ENCODE measurements at regions not wholly inside any gene's neighbourhood (a gene's known extent, or its start where the extent isn't known, plus 50 kb on each side); places are given as distances from the start of the nearest gene placed in this dataset.

DNA sequence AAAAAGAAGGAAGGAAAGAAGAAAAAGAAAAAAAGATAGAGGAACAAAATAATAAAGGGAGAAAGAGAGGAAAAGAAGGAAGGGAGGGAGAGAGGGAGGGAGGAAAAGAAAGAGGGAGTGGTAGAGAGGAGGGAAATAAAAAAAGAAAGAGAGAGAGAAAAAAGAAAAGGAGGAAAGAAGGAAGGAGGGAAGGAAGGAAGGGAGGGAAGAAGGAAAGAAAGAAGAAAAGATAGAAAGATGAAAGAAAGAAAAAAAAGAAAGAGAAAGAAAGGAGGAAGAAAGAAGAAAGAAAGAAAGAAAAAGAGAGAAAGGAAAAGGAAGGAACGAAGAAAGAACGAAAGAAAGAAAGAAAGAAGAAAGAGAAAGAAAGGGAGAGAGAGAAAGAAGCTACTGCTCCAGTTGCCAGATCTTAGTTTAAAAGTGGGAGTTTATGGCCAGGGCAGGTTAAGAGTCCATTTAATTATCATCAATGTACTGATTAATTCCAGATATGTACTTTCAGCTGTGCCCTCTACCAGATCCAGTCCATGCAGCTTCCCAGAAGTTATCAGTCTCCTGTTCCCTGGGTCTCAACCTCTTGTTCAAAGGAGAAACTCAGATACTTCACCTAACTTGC lies 1378.5 kb upstream of the NUDT12 start:
- TF ChIP-seq, protein P1, sequence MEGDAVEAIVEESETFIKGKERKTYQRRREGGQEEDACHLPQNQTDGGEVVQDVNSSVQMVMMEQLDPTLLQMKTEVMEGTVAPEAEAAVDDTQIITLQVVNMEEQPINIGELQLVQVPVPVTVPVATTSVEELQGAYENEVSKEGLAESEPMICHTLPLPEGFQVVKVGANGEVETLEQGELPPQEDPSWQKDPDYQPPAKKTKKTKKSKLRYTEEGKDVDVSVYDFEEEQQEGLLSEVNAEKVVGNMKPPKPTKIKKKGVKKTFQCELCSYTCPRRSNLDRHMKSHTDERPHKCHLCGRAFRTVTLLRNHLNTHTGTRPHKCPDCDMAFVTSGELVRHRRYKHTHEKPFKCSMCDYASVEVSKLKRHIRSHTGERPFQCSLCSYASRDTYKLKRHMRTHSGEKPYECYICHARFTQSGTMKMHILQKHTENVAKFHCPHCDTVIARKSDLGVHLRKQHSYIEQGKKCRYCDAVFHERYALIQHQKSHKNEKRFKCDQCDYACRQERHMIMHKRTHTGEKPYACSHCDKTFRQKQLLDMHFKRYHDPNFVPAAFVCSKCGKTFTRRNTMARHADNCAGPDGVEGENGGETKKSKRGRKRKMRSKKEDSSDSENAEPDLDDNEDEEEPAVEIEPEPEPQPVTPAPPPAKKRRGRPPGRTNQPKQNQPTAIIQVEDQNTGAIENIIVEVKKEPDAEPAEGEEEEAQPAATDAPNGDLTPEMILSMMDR (IDR thresholded peaks at IDR 0.05) = no peak
- TF ChIP-seq POLR2A (IDR thresholded peaks at IDR 0.05) = no peak
- TF ChIP-seq EP300 (IDR thresholded peaks at IDR 0.05) = no peak
- no peak for TF ChIP-seq POLR2AphosphoS5 (IDR thresholded peaks at IDR 0.05)

Measured in stomach (tissue), 4 donors.